GM19397 (cell line): ENCODE measurements at regions not wholly inside any gene's neighbourhood (a gene's known extent, or its start where the extent isn't known, plus 50 kb on each side); places are given as distances from the start of the nearest gene placed in this dataset.

ENCODE experiments used
- ATAC-seq: cut with Tn5 transposase; IDR thresholded peaks from one replicate; pipeline ENCODE4 v1.9.1; 2021; ENCODE audit warnings: mild to moderate bottlenecking, moderate library complexity; ENCODE audit not compliant: unreplicated experiment

GRCh38 chr4:20443015-20443805 lies 191.5 kb downstream of the SLIT2 start:
- no peak for ATAC-seq

GRCh38 chr4:20444599-20445337 lies 193.1 kb downstream of the SLIT2 start:
- ATAC-seq, result no peak

- no peak for ATAC-seq
Measured at GRCh38 chr4:20445933-20446723, 194.4 kb downstream of the SLIT2 start.

- no peak for ATAC-seq
Measured at GRCh38 chr4:20447103-20447502, 195.4 kb downstream of the SLIT2 start.

- no peak for ATAC-seq
Measured at GRCh38 chr4:20451986-20452385, 200.3 kb downstream of the SLIT2 start.

GRCh38 chr4:20454515-20454914 lies 202.8 kb downstream of the SLIT2 start:
- ATAC-seq, result no peak

GRCh38 chr4:20456407-20456806 lies 204.7 kb downstream of the SLIT2 start:
- ATAC-seq, result no peak

- ATAC-seq, result no peak
Measured at GRCh38 chr4:20462426-20463175, 210.9 kb downstream of the SLIT2 start.

GRCh38 chr4:20463176-20463430 lies 211.4 kb downstream of the SLIT2 start:
- no peak for ATAC-seq

- no peak for ATAC-seq
Measured at GRCh38 chr4:20464381-20464780, 212.7 kb downstream of the SLIT2 start.

GRCh38 chr4:20474119-20474518 lies 222.4 kb downstream of the SLIT2 start:
- ATAC-seq, result no peak

- no peak for ATAC-seq
Measured at GRCh38 chr4:20478412-20478811, 221.8 kb upstream of the PACRGL start.

- no peak for ATAC-seq
Measured at GRCh38 chr4:20480165-20480947, 219.9 kb upstream of the PACRGL start.

GRCh38 chr4:20483416-20483815 lies 216.8 kb upstream of the PACRGL start:
- no peak for ATAC-seq

- no peak for ATAC-seq
Measured at GRCh38 chr4:20486433-20486832, 213.8 kb upstream of the PACRGL start.

- no peak for ATAC-seq
Measured at GRCh38 chr4:20487446-20487845, 212.8 kb upstream of the PACRGL start.

- ATAC-seq, result no peak
Measured at GRCh38 chr4:20487852-20488251, 212.4 kb upstream of the PACRGL start.

GRCh38 chr4:20490734-20491133 lies 209.5 kb upstream of the PACRGL start:
- ATAC-seq, result no peak

- ATAC-seq, result no peak
Measured at GRCh38 chr4:20493761-20494353, 206.4 kb upstream of the PACRGL start.

- no peak for ATAC-seq
Measured at GRCh38 chr4:20496068-20496467, 204.2 kb upstream of the PACRGL start.
